ENCODE measurements at regions not wholly inside any gene's neighbourhood (a gene's known extent, or its start where the extent isn't known, plus 50 kb on each side); places are given as distances from the start of the nearest gene placed in this dataset.

DNA sequence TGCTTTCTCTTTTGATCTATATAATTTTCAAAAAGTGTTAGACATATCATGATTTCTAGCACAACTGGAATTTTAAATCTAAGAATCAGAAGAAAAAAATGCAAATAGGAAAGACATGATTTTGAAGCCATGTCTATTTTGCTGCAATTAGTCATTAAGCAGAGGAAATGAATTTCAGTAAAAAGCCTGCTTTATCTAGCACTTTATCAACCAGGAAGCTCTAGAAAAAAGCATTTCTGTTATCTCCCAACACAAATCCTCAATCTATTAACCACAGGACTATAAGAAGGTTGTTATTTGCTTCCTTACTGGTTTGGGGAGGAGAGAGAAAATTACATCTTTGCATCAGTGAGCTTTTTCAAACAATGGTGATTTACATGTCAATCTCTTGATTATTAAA is 716.7 kb downstream of the DIAPH3 start:
- H3K14ac ChIP-seq (ENCODE audit: insufficient read depth, low read length) = no peak overlapping the region
- H3K4me1 Mint-ChIP-seq = peaks cover 73 to 92% of the 10 kb centered on the region in 2 experiments
- H3K9ac ChIP-seq (ENCODE audit: extremely low read depth, insufficient read length, low read length) = no peak overlapping the region
- TF ChIP-seq, protein P1, sequence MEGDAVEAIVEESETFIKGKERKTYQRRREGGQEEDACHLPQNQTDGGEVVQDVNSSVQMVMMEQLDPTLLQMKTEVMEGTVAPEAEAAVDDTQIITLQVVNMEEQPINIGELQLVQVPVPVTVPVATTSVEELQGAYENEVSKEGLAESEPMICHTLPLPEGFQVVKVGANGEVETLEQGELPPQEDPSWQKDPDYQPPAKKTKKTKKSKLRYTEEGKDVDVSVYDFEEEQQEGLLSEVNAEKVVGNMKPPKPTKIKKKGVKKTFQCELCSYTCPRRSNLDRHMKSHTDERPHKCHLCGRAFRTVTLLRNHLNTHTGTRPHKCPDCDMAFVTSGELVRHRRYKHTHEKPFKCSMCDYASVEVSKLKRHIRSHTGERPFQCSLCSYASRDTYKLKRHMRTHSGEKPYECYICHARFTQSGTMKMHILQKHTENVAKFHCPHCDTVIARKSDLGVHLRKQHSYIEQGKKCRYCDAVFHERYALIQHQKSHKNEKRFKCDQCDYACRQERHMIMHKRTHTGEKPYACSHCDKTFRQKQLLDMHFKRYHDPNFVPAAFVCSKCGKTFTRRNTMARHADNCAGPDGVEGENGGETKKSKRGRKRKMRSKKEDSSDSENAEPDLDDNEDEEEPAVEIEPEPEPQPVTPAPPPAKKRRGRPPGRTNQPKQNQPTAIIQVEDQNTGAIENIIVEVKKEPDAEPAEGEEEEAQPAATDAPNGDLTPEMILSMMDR (conservative IDR thresholded peaks at IDR 0.05) = no peak
- H3K4ac ChIP-seq (ENCODE audit: low read depth, low read length) = no peak overlapping the region
- peaks cover 20% of the 10 kb centered on the region for H3K4me1 ChIP-seq (ENCODE audit: insufficient read depth, low read length)
- no peak overlapping the region for H2BK120ac ChIP-seq (ENCODE audit: low read depth, low read length, poor library complexity, severe bottlenecking)
- H3K36me3 Mint-ChIP-seq (ENCODE audit: insufficient read depth in 1 of 3, low read depth in 3 of 3) = peaks cover 0 to 6% (median 0%) of the 10 kb centered on the region in 3 experiments; a peak in 1 of 7 replicates
- no peak overlapping the region for H2BK5ac ChIP-seq (ENCODE audit: insufficient read length, low read length)
- no peaks in the 10 kb centered on the region for H3K79me1 ChIP-seq (ENCODE audit: insufficient read depth, low read depth, low read length, poor library complexity, severe bottlenecking)
- no peak for DNase-seq
- H3K27me3 ChIP-seq (ENCODE audit: insufficient read depth, low read length) = no peaks in the 10 kb centered on the region
- no peak overlapping the region for H2AK5ac ChIP-seq (ENCODE audit: insufficient read length, low read length)
- H3K56ac ChIP-seq (ENCODE audit: insufficient read length, low read depth, low read length) = no peak overlapping the region
- H3K9me3 Mint-ChIP-seq = no peaks in the 10 kb centered on the region; a peak in 1 of 5 replicates
- H3K23ac ChIP-seq (ENCODE audit: insufficient read length, low read depth, low read length) = no peak overlapping the region
- H2BK12ac ChIP-seq (ENCODE audit: insufficient read length, low read depth, low read length) = no peak overlapping the region
- H3K27ac Mint-ChIP-seq = peak overlapping the region in 2 of 3 experiments; percentile 14 to 41; a peak in 1 of 7 replicates
- H3K9me3 ChIP-seq (ENCODE audit: control insufficient read depth, low read depth, low read length) = no peaks in the 10 kb centered on the region
- H3K27ac ChIP-seq (ENCODE audit: insufficient read length, low read depth, low read length) = no peak overlapping the region
- H4K20me1 ChIP-seq (ENCODE audit: control insufficient read depth, insufficient read depth, insufficient read length) = no peaks in the 10 kb centered on the region
- H2AFZ ChIP-seq (ENCODE audit: low read length) = no peak overlapping the region
- no peak overlapping the region for H4K91ac ChIP-seq (ENCODE audit: insufficient read length, low read depth, low read length)
- no peaks in the 10 kb centered on the region for H3K79me2 ChIP-seq (ENCODE audit: insufficient read depth, low read length)
- no peak overlapping the region for H3K4me3 Mint-ChIP-seq
- no peak overlapping the region for H4K5ac ChIP-seq (ENCODE audit: insufficient read length, low read depth, low read length)
- no peak overlapping the region for H2BK15ac ChIP-seq (ENCODE audit: low read depth, low read length)
- no peak overlapping the region for H3T11ph ChIP-seq (ENCODE audit: low read length)
- no peaks in the 10 kb centered on the region for H3K23me2 ChIP-seq (ENCODE audit: insufficient read length, low read depth, low read length, poor library complexity, severe bottlenecking)
- no peak overlapping the region for H2BK20ac ChIP-seq (ENCODE audit: low read depth, low read length, poor library complexity, severe bottlenecking)
- H4K8ac ChIP-seq (replicated peaks; ENCODE audit: insufficient read length, low read depth, low read length) = no peak overlapping the region
- no peak overlapping the region for H3K18ac ChIP-seq (ENCODE audit: insufficient read length, low read depth, low read length)
- peaks cover 2% of the 10 kb centered on the region; the same call in 1 of the 2 replicates for H3K27me3 Mint-ChIP-seq (ENCODE audit: low read depth)
- no peak overlapping the region for H3K4me2 ChIP-seq (ENCODE audit: insufficient read depth, insufficient read length, low read length)
